GM12892 (cell line): ENCODE measurements at regions not wholly inside any gene's neighbourhood (a gene's known extent, or its start where the extent isn't known, plus 50 kb on each side); places are given as distances from the start of the nearest gene placed in this dataset.

Experiments
- DNase-seq: peaks from one replicate; pipeline ENCODE4 v3.0.0; 2011; ENCODE audit not compliant: insufficient read length
- FAIRE-seq: peaks from 2 replicates; lab custom pipeline; 2011; peaks lifted over from hg19 to GRCh38; lab: Jason Lieb, UNC
- POLR2A ChIP-seq: IDR thresholded peaks from 2 replicates; pipeline ENCODE4 v1.6.1; 2011; ENCODE audit warnings: low read depth, low read length, control low read depth
- POLR2AphosphoS5 ChIP-seq: IDR thresholded peaks from 2 replicates; pipeline ENCODE4 v1.6.1; 2011; ENCODE audit warnings: low read depth, low read length, control low read depth
- TAF1 ChIP-seq: IDR thresholded peaks from 2 replicates; pipeline ENCODE4 v1.6.1; 2011; ENCODE audit warnings: low read depth, mild to moderate bottlenecking, control low read depth, low read length, borderline replicate concordance

DNA sequence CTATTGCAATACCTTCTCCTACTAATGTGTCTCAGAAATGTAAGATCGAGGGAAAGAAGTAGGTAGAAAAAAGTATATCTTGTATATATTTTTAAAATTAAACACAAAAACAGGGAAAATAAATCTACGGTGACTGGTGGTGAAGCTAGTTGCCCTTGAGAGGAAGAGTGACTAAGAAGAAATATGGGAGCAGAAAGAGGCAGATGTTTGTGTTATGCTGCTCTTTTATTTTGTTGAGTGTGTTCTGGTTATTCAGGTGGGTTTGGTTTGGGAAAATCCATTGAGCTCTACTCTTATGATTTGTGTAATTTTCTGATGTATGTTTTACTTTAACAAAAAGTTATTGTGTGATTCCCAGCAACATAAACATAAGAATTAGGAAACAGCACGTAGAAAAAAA lies 444.9 kb upstream of the B3GALT2 start:
- DNase-seq (no peak), FAIRE-seq (no peak)
- no peak for TF ChIP-seq TAF1
- TF ChIP-seq POLR2A = no peak
- TF ChIP-seq POLR2AphosphoS5 = no peak

DNA sequence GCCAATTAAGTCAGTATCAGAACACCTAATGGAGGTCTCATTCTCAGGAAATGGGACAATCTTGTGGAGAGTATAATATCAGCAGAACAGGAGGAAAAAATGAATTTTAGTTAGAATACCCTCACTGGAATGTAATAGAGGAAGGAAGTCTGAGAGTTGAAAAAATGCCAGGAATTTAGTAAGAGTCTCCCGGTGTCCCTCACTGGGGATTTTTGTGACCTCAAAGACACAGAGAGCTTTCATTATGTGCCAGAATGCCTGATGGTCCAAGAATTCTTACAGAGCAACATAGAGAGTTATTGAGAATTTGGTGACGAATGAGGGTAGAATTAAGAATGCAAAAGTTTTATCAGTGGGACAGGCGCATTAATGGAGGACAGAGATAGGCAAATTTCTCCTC lies 443.5 kb upstream of the B3GALT2 start:
- TF ChIP-seq TAF1 (no peak), POLR2AphosphoS5 (no peak), POLR2A (no peak)
- DNase-seq = no peak
- no peak for FAIRE-seq

DNA sequence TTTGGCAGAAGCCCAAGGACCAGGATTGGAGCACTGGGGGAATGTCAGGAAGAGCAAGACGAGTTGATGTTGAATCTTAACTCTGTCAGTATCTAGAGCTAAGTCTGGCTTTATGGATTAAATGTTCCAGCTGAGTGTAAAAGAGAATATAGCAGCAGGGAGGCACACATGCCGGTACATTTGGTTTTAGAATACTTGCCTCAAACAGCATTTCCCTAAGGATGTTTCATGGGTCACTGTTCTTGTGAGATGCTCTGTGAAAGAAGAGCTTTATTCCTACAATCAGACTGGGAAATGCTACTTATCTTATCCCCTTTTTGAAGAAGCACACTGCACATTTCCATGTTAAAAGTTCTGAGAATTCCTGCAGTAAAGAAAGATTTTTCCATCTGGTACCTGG lies 440.3 kb upstream of the B3GALT2 start:
- DNase-seq (no peak), FAIRE-seq (no peak)
- TF ChIP-seq POLR2AphosphoS5 (no peak), TAF1 (no peak)

DNA sequence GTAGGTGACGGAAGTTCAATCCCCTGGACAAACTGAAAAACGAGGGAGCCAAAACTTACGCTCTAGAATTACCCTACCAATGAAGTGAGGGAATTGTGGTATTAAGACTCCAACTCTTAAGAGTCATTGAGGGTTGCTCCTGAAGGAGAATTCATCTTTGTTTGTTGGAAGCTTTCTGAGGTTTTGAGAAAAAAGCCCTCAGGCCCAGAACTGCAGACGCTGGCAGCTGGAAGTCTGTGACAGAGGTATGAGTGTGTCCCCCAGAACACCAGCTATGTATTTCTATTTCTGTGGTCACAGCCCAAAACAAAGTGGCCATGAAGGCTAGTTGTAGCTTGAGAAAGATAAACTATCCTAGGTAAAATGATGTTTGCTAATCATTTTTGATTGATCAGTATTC lies 438.8 kb upstream of the B3GALT2 start:
- no peak for FAIRE-seq
- DNase-seq = no peak
- TF ChIP-seq POLR2AphosphoS5 = no peak
- no peak for TF ChIP-seq TAF1
- TF ChIP-seq POLR2A = no peak

DNA sequence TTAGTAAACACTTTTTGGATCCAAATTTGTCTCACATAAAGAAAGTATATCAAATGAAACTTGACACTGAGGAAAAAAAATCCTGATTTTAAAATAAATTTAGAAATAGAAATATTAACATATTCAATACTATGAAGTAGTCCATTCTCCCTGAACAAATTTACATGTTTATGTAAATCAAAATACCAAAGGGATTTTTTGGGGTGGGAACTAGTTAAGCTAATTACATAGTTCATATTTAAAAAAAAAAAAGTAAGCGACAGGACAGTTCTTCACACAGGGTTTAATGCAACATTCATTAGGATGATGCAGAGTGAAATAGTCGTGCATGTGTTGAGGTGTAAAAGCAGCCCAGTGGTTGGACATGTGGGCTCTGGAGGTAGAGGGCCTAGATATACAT lies 433.5 kb upstream of the B3GALT2 start:
- FAIRE-seq (no peak), DNase-seq (no peak)
- no peak for TF ChIP-seq POLR2AphosphoS5

DNA sequence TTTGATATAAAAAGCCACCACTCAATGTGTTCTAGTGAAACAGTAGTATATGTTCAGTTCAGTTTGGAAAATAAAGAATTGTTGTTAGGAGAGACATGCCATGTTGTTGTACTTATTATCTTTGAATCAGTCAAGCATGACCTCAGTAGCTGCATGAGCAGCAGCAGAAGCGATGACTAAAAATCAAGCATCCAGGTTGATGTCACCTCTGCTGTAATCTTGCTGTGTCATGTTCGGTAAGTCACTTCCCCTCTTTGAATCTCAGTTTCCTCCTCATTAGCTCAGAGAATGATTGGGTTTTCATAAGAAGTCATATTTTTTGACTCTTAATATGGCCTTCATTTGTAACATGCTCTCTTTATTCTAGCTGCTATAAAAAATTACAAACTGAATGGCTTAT lies 428.4 kb upstream of the B3GALT2 start:
- no peak for DNase-seq
- no peak for TF ChIP-seq TAF1
- no peak for TF ChIP-seq POLR2AphosphoS5
- no peak for TF ChIP-seq POLR2A
- FAIRE-seq = no peak

DNA sequence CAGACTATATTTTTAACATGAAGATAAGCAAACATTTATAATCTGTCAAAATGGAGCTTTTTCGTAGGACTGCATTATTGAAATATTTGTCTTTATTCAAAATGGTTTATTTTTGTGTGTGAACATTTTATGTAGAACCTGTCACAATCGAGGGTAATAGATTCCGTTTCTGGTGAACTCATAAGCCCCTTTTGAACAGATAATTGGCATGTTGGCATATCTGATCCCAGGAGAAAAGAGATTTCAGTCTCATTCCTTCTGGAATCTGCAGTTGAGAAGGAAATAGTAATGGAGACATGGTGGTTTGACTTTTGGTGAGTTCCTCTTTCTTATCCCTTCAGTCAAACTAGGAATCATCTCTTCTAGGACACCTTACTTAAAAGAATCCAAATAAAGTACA lies 427.9 kb upstream of the B3GALT2 start:
- no peak for DNase-seq
- FAIRE-seq = no peak
- TF ChIP-seq POLR2A = no peak
- no peak for TF ChIP-seq TAF1
- TF ChIP-seq POLR2AphosphoS5 = no peak

DNA sequence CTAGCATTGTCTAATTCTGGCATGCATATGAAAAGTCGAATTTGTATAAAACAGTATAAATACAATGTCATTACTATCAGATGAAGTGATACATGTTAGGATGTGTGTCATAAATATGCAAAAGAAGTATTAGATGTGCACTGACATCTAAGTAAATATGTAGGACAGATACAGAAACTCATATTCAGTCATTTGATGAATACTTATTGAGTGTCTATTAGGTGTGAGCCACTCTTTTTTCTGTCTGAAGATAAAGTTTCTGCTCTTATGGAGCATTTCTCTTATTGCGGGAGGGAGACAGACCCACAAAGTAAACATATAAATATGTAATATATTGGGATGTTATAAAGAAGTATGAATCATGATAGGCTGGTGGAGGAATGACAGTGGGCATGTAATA lies 426.6 kb upstream of the B3GALT2 start:
- no peak for TF ChIP-seq TAF1
- TF ChIP-seq POLR2AphosphoS5 = no peak
- no peak for TF ChIP-seq POLR2A
- DNase-seq (no peak), FAIRE-seq (no peak)

DNA sequence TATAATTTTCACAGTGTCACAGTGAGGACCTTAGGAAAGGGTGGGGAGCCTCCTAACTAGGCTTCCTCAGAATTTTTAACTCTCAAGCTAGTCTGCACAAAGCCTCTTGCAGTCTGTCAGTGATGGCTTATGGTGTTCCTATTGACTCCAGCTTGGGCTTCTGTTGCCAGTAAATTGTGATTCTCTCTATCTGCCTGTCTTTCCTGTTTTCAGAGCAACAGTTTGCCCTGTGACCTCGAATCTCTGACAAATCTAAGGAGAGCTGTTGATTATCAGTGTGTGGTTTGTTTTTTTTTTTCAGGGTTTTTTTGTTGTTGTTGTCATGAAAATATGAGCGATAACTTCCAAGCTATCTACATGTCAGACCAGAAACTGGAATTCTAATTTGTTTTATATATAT lies 423.2 kb upstream of the B3GALT2 start:
- DNase-seq = no peak
- no peak for FAIRE-seq
- TF ChIP-seq POLR2A = no peak
- TF ChIP-seq TAF1 = no peak
- no peak for TF ChIP-seq POLR2AphosphoS5

DNA sequence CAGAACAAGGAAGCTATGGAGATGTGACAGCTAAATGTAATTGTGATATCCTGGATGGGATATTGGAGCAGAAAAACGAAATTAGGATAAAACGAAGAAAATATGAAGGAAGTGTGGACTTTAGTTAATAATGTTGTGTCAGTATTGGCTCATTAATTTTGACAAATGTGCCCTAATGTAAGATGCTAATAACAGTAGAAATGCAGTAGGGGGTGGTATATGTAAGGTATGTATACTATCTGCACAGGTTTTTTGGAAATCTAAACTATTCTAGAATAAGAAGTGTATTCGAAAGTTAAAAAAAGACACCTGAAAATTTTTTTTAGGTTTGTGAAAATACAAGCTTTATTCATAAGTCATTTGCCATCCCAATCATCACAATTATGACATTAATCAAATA lies 421.4 kb upstream of the B3GALT2 start:
- FAIRE-seq (no peak), DNase-seq (no peak)
- TF ChIP-seq POLR2AphosphoS5 = no peak
- TF ChIP-seq POLR2A = no peak
- no peak for TF ChIP-seq TAF1

DNA sequence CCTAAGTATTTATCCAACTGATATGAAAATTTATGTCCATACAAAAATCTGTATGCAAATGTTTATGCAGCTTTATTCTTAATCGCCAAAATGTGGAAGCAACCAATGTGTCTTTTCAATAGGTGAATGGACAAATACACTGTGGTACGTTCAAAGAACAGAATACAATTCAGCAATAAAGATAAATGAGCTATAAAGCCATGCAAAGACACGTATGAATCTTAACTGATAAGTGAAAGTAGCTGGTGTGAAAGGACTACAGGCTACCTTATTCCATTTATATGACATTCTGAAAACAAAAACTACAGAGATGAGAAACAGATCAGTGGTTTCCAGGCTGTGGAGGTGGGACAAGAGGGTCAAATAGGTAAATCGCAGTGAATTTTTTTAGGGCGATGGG lies 419.6 kb upstream of the B3GALT2 start:
- DNase-seq (no peak), FAIRE-seq (no peak)
- no peak for TF ChIP-seq POLR2AphosphoS5
- no peak for TF ChIP-seq TAF1
- TF ChIP-seq POLR2A = no peak

DNA sequence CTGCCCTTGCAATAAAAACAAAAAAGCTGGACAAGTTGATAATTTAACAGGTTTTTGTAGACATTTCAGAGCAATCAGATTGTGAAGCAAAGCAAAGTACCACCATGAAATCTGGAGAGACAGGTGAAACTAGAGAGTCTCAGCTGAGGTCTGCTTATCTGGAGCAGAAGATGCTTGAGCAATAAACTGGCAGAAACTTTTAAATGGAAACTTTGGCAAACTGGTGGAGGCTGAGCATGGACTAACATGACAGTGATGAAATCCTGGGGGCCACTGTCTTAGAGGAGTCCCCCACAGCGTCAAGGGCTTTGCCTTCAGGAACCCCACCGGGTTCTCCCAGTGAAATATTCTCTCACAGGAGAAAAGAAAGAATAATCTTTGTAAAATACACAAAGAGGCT lies 416.3 kb upstream of the B3GALT2 start:
- TF ChIP-seq POLR2A (no peak), TAF1 (no peak), POLR2AphosphoS5 (no peak)
- DNase-seq (no peak), FAIRE-seq (no peak)

DNA sequence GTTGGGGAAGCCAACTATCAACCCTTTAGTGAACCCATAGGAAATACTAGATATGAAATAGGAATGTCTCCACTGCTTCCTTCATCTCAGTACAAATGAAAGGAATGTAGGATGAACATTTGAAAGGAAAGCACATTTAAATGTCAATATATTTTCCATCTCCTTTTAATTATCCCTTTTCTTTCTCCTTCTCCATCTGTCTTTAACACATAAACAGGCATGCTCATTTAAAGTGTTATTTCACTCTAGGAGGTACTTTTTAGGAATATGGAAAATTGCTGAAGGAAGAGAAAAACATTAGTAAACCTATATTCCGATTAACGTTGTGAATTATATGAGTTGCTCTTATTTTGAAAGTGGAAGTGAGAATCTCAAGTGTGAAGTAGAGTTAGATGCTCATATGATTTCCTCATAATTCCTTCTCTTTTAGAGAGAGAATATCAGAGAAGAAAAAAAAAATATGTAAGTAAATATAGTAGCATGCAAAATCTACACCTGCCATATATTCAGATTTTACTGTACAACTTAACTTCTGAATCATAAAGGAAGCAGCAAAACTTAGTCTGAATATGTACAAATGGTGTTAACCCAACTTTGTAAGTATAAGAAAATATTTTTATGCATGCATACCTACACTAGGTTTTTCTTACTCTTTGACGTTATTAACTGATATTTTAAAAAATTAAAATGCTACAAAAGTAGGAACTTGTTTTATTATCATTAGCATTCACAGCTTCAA lies 406.9 kb upstream of the B3GALT2 start:
- FAIRE-seq (no peak), DNase-seq (no peak)
- TF ChIP-seq TAF1 (no peak), POLR2AphosphoS5 (no peak), POLR2A (no peak)
